ENCODE measurements at regions not wholly inside any gene's neighbourhood (a gene's known extent, or its start where the extent isn't known, plus 50 kb on each side); places are given as distances from the start of the nearest gene placed in this dataset.

- no TSS peak for BruUV-seq (replicated peaks)
- in situ Hi-C loops (cut with MboI), result no loop called here
- no peak for TF ChIP-seq CBX3 (IDR thresholded peaks at IDR 0.05; ENCODE audit: borderline replicate concordance in 1 of 2, low read length in 2 of 2)
- no peak for TF ChIP-seq MAFG (tag; conservative IDR thresholded peaks at IDR 0.05)
- TF ChIP-seq, protein P1, sequence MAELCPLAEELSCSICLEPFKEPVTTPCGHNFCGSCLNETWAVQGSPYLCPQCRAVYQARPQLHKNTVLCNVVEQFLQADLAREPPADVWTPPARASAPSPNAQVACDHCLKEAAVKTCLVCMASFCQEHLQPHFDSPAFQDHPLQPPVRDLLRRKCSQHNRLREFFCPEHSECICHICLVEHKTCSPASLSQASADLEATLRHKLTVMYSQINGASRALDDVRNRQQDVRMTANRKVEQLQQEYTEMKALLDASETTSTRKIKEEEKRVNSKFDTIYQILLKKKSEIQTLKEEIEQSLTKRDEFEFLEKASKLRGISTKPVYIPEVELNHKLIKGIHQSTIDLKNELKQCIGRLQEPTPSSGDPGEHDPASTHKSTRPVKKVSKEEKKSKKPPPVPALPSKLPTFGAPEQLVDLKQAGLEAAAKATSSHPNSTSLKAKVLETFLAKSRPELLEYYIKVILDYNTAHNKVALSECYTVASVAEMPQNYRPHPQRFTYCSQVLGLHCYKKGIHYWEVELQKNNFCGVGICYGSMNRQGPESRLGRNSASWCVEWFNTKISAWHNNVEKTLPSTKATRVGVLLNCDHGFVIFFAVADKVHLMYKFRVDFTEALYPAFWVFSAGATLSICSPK (IDR thresholded peaks at IDR 0.05; ENCODE audit: borderline replicate concordance), result no peak
- TF ChIP-seq, protein P2, sequence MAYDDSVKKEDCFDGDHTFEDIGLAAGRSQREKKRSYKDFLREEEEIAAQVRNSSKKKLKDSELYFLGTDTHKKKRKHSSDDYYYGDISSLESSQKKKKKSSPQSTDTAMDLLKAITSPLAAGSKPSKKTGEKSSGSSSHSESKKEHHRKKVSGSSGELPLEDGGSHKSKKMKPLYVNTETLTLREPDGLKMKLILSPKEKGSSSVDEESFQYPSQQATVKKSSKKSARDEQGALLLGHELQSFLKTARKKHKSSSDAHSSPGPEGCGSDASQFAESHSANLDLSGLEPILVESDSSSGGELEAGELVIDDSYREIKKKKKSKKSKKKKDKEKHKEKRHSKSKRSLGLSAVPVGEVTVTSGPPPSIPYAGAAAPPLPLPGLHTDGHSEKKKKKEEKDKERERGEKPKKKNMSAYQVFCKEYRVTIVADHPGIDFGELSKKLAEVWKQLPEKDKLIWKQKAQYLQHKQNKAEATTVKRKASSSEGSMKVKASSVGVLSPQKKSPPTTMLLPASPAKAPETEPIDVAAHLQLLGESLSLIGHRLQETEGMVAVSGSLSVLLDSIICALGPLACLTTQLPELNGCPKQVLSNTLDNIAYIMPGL (CRISPR knock-in tag; IDR thresholded peaks at IDR 0.05), result no peak
- no peak for TF ChIP-seq HDAC1 (IDR thresholded peaks at IDR 0.05)
- TF ChIP-seq ZBTB17 (CRISPR knock-in tag; IDR thresholded peaks at IDR 0.05), result no peak
- no peak for TF ChIP-seq ZNF197 (CRISPR knock-in tag; IDR thresholded peaks at IDR 0.05; ENCODE audit: low read depth)
- no peak for TF ChIP-seq SMARCB1 (IDR thresholded peaks at IDR 0.05; ENCODE audit: insufficient read length, low read depth)
- TF ChIP-seq ZNF311 (CRISPR knock-in tag; IDR thresholded peaks at IDR 0.05), result no peak
- no peak for TF ChIP-seq DDX20 (tag; IDR thresholded peaks at IDR 0.05; ENCODE audit: low read depth)
- no peak for TF ChIP-seq MCM2 (IDR thresholded peaks at IDR 0.05; ENCODE audit: low read depth)
- TF ChIP-seq SIN3B (IDR thresholded peaks at IDR 0.05; ENCODE audit: low read depth), result no peak
- no peak for TF ChIP-seq CREM (IDR thresholded peaks at IDR 0.05; ENCODE audit: low read depth)
Observed at GRCh38 chr5:2877522-2877921, 126.0 kb upstream of the IRX2 start.

More at GRCh38 chr5:2877522-2877921, 126.0 kb upstream of the IRX2 start:
- no peak overlapping the region for H3K9ac ChIP-seq (ENCODE audit: insufficient read depth in 1 of 2, low read depth in 2 of 2, low read length in 2 of 2)
- H3K27ac ChIP-seq (ENCODE audit: extremely low read depth, low read depth, low read length), result no peak overlapping the region
- no peaks in the 10 kb centered on the region for H3K9me1 ChIP-seq (ENCODE audit: control insufficient read depth, insufficient read depth, low read length)
- 0% methylated on average over 5 of the region's 5 CpGs for WGBS (ENCODE audit: insufficient coverage, low coverage, missing lambda C conversion rate)
- H3K9me3 ChIP-seq (replicated peaks; ENCODE audit: control insufficient read depth, insufficient read depth, low read depth, low read length), result no peaks in the 10 kb centered on the region
- no peaks in the 10 kb centered on the region for H3K4me1 ChIP-seq (replicated peaks in 1 of 2; ENCODE audit: control insufficient read depth in 2 of 2, insufficient read depth in 2 of 2, low read length in 2 of 2)
- H3K4me3 ChIP-seq, result no peak overlapping the region
- intact Hi-C loops (cut with micrococcal nuclease), result no loop called here
- H3K4me2 ChIP-seq (ENCODE audit: insufficient read depth, low read length), result no peak overlapping the region
- H4K20me1 ChIP-seq (replicated peaks; ENCODE audit: control insufficient read depth, insufficient read depth, low read length), result no peaks in the 10 kb centered on the region
- FAIRE-seq (no peak), ATAC-seq (no peak), DNase-seq (ENCODE audit: extremely low read depth in 1 of 4, low spot score in 3 of 4) (no peak)
- no peaks in the 10 kb centered on the region for H3K36me3 ChIP-seq (ENCODE audit: control insufficient read depth, insufficient read depth, low read length)
- ChIA-PET CTCF (ENCODE audit: low intra/inter-chr PET ratio) (no interaction called here), POLR2A (no interaction called here)
- no peaks in the 10 kb centered on the region for H3K79me2 ChIP-seq (ENCODE audit: control insufficient read depth, insufficient read depth, low read length)
- peaks cover 0 to 5% of the 10 kb centered on the region in 2 experiments; a peak in 2 of 5 replicates for H3K27me3 ChIP-seq (ENCODE audit: control insufficient read depth in 2 of 2, insufficient read depth in 2 of 2, low read length in 2 of 2)
- no peak overlapping the region for H2AFZ ChIP-seq (ENCODE audit: low read depth, low read length)
